IPS DF 19.7 (cell line): ENCODE measurements at regions not wholly inside any gene's neighbourhood (a gene's known extent, or its start where the extent isn't known, plus 50 kb on each side); places are given as distances from the start of the nearest gene placed in this dataset.
"Not testable (repeated sequence)": the region's sequence is repeated elsewhere in the genome, so short reads cannot be mapped to it uniquely, and the experiment has no call there.

Experiments used
- DNase-seq: peaks from one replicate; pipeline ENCODE4 v3.0.0-alpha.2; 2013; ENCODE audit warnings: low read depth, low spot score

GRCh38 chr5:154653418-154653763, 101.8 kb upstream of the LARP1 start:
- no peak for DNase-seq

GRCh38 chr5:154652746-154653417, 102.3 kb upstream of the LARP1 start:
- DNase-seq, result no peak

- DNase-seq, result not testable (repeated sequence)
Measured at GRCh38 chr5:154651795-154652194, 103.4 kb upstream of the LARP1 start.

GRCh38 chr5:154648706-154649105, 106.5 kb upstream of the LARP1 start:
- no peak for DNase-seq

DNA sequence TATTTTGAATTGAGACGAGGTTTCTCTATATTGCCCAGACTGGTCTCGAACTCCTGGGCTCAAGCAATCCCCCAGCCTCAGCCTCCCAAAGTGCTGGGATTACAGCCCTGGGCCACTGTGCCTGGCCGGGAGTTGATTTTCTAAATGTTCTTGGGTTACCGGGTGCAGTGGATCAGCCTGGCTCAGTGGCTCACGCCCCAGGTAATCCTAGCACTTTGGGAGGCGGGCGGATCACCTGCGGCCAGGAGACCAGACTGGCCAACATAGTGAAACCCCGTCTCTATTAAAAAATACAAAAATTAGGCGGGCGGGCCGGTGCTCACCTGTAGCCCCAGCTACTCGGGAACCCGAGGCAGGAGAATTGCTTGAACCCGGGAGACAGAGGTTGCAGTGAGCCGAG, 106.9 kb upstream of the LARP1 start:
- no peak for DNase-seq

DNA sequence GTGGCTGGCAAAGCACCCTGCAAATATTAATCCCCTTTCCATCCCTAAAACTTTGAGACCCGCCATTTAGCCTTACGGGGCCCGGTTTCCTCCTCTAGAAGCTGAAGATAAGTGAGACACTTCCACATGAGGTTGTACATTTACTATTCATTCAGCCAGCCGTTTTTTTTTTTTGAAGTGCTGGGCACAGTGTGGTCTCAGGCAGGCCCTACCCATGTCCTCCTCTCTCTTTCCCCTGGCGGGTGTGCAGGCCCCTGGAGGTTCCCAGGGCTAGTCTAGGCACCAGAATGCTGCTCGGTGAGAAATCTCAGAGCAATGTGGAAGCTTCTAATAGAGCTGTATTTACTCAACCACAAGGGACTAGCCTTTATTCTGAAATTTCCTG, 107.4 kb upstream of the LARP1 start:
- no peak for DNase-seq

DNA sequence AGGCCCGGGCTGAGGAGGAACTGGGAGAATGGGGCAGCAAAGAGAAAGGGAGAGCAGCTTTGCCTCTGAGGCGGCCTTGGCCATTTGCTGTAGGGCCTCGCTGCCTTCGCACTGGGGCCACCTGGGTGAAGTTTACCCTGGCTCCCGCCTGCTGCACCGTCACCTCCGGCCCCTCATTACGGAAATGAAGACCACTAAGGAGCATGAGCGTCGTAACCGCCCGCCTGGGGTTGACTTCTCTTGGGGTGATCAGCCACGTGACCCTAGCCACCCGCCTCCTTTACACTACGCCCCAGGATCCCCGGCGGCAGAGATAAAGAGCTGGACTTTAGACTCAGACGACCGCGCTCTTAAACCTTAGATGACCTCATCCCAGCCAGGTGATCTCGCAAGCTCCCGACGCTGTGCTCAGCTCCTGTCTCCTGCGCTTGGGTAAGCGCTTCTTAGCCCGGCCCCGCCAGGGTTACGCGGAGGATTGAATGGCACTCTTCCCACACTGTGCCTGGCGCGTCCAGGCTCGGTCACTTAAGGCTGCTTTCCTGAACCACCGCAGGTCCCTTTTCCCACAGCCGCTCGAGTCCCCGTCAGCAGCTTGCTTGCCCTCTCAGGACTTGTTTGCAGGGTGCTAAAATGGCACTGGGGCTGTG, 107.9 kb upstream of the LARP1 start:
- no peak for DNase-seq

GRCh38 chr5:154646745-154647113, 108.4 kb upstream of the LARP1 start:
- no peak for DNase-seq

DNA sequence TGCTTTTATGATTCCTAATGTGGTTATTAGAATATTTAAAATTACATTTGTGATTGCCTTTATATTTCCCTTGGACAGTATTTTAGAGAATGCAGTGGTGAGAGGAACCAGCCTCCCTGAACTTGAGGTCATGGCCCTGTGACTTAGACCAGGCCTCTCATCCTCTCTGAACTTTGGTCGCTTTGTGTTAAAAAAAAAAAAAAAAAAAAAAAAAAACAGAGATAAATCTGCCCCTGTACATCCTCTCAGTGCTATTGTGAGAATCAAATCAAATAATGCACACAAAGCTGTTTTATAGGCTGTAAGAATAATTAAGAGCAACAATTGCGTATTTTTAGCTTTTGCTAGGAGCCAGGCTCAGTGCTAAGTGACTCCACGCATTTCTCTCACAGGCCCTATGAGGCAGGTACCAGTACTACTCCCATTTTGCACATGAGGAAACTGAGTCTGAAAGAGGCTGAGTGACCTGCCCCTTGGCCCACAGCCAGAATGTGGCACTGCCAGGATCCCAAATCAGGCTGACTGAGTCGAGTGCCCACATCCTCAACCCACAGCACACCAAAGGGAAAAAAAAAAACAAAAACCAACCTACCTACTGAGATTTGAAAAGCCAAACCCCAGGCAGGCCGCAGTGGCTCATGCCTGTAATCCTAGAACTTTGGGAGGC, 110.3 kb upstream of the LARP1 start:
- no peak for DNase-seq

- DNase-seq, result no peak
Measured at GRCh38 chr5:154642499-154643245, 112.5 kb upstream of the LARP1 start.

DNA sequence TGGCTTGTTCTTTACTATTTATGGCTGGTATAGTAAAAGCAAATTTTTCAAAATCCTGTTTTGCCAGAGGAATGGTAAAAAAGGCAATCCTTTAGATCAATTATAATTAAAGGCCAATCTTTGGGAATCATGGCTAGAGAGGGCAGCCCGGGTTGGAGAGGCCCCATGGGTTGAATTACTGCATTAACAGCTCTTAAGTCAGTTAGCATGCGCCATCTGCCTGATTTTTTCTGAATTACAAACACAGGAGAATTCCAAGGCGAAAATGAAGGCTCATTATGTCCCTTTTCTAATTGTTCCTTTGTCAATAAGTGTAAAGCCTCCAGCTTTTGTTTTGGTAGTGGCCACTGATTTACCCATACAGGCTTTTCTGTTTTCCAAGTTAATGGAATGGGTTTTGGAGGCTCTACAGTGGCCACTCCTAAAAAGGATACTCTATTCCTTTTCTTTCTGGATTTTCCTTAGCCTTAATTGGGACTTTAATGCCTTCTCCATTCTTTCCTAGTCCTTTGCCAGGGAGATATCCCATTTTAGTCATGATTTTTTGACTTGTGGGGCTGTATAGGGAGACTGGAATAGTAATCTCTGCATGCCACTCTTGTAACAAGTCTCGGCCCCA, 114.9 kb upstream of the LARP1 start:
- DNase-seq, result not testable (repeated sequence)

DNA sequence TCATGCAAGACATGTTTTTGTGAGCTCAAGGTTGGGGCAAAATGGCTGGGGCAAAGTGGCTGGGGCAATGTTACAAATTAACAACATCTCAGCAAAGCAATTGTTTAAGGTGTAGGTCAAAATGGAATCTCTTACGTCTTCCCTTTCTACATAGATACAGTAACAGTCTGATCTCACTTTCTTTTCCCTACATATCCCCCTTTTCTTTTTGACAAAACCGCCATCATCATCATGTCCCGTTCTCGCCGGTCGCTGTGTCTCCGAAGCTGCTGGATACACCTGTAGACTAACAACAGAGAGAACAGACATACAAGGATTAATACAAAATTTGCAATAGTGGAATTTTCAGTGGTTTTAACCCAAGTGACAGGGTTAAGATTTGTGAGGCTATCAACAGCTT, 118.4 kb upstream of the LARP1 start:
- not testable (repeated sequence) for DNase-seq

DNA sequence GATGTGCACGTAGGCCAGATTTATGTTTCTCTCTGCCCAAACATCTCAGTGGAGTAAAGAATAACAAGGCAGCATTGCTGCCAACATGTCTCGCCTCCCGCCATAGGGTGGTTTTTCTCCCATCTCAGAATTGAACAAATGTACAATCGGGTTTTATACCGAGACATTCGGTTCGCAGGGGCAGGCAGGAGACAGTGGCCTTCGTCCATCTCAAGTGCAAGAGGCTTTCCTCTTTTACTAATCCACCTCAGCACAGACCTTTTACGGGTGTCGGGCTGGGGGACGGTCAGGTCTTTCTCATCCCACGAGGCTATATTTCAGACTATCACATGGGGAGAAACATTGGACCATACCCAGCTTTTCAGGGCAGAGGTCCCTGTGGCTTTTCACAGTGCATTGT, 118.9 kb upstream of the LARP1 start:
- not testable (repeated sequence) for DNase-seq

DNA sequence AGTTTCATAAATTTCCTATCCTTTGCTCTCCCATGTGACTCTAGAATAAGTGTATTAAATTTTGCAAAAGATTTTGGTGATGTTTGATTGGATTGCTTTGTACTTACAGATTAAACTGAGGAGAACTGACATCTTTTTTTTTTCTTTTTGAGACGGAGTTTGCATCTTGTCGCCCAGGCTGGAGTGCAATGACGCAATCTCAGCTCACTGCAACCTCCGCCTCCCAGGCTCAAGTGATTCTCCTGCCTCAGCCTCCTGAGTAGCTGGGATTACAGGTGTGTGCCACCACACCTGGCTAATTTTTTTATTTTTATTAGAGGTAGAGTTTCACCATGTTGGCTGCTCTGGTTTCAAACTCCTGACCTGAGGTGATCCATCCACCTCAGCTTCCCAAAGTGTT, 121.4 kb upstream of the LARP1 start:
- not testable (repeated sequence) for DNase-seq

GRCh38 chr5:154631141-154631540, 124.0 kb upstream of the LARP1 start:
- no peak for DNase-seq

DNA sequence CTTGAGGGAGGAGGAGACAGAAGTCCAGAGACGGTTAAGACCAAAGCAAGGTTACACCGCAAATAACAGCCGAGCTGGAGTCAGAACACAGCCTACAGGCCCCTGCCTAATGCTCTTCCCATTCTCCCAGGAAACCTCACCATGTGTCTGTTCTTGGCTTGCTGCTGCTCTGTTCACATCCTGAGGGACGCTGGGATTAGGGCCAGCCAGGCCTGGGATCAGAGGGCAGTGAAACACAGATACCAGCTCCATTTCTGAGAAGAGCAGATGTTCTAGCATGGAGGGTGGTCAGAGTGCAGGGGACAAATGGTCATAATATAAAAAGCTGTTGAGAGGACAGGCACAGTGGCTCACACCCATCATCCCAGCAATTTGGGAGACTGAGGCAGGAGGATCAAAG, 124.8 kb upstream of the LARP1 start:
- DNase-seq, result no peak

GRCh38 chr5:154628685-154629084, 126.5 kb upstream of the LARP1 start:
- no peak for DNase-seq

DNA sequence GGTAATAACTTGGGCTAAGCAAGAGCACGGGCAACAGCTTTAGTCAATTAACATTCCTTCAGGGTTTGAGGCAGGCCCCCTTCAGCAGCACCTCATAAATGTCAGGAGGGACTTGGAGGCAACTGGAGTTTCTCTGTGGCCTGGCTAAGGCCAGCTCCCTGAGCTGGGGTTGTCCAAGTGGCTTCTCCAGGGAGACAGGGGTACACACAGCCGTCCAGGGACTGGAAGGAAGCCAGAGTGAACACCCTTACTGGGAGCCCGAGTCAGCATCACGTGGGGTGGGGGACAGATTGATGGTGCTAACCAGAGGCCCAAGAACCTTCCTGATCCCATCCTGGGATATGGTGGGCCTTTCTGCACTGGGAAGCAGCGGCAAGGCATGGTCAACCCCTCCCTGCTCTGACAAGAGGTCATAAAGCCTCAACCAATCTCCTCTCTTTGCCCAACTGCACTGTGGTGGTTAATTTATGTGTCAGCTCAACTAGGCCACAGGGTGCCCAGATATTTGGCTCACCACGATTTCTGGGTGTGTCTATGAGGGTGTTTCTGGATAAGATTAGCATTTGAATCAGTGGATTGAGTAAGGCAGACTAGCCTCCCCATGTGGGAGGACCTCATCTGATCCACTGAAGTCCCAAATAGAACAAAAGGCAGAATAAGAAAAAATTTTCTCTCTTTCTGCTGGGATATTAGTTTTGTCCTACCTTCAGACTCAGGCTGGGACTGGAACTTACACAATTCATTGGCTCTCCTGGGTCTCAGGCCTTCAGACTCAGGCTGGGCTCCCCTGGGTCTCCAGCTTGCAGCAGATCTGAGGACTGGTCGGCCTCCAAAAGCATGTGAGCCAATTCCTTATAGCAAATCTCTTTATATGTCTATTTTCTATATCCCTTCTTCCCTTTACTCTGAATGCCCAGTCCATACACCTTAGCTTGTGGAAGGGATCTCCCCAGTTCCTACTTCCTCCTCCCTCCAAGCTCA, 127.2 kb upstream of the LARP1 start:
- no peak for DNase-seq

- DNase-seq, result no peak
Measured at GRCh38 chr5:154626876-154627557, 128.2 kb upstream of the LARP1 start.

GRCh38 chr5:154625031-154625430, 130.1 kb upstream of the LARP1 start:
- no peak for DNase-seq
